ENCODE measurements at regions not wholly inside any gene's neighbourhood (a gene's known extent, or its start where the extent isn't known, plus 50 kb on each side); places are given as distances from the start of the nearest gene placed in this dataset.

DNA sequence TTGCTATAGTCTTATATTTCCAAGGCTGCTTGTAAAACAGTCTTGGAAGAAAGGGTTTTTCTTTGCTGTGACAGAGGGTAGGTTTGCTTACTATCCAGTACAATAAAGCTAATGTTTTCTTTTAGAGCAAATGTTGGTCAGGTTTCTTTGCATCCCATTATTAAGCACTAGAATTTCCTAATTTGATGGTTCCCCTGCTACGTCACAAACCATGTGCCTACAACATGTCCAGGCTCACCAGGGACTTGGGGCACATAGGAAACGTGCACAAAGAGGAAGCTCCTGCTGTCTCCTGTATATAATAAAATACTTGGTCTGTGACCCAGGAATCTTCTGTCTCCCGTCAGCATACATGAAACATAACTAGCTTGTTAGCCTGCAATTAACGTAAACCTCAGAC is 486.3 kb upstream of the LRFN5 start:
- TF ChIP-seq, protein P1, sequence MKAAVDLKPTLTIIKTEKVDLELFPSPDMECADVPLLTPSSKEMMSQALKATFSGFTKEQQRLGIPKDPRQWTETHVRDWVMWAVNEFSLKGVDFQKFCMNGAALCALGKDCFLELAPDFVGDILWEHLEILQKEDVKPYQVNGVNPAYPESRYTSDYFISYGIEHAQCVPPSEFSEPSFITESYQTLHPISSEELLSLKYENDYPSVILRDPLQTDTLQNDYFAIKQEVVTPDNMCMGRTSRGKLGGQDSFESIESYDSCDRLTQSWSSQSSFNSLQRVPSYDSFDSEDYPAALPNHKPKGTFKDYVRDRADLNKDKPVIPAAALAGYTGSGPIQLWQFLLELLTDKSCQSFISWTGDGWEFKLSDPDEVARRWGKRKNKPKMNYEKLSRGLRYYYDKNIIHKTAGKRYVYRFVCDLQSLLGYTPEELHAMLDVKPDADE (IDR thresholded peaks at IDR 0.05): no peak
- TF ChIP-seq, protein P2, sequence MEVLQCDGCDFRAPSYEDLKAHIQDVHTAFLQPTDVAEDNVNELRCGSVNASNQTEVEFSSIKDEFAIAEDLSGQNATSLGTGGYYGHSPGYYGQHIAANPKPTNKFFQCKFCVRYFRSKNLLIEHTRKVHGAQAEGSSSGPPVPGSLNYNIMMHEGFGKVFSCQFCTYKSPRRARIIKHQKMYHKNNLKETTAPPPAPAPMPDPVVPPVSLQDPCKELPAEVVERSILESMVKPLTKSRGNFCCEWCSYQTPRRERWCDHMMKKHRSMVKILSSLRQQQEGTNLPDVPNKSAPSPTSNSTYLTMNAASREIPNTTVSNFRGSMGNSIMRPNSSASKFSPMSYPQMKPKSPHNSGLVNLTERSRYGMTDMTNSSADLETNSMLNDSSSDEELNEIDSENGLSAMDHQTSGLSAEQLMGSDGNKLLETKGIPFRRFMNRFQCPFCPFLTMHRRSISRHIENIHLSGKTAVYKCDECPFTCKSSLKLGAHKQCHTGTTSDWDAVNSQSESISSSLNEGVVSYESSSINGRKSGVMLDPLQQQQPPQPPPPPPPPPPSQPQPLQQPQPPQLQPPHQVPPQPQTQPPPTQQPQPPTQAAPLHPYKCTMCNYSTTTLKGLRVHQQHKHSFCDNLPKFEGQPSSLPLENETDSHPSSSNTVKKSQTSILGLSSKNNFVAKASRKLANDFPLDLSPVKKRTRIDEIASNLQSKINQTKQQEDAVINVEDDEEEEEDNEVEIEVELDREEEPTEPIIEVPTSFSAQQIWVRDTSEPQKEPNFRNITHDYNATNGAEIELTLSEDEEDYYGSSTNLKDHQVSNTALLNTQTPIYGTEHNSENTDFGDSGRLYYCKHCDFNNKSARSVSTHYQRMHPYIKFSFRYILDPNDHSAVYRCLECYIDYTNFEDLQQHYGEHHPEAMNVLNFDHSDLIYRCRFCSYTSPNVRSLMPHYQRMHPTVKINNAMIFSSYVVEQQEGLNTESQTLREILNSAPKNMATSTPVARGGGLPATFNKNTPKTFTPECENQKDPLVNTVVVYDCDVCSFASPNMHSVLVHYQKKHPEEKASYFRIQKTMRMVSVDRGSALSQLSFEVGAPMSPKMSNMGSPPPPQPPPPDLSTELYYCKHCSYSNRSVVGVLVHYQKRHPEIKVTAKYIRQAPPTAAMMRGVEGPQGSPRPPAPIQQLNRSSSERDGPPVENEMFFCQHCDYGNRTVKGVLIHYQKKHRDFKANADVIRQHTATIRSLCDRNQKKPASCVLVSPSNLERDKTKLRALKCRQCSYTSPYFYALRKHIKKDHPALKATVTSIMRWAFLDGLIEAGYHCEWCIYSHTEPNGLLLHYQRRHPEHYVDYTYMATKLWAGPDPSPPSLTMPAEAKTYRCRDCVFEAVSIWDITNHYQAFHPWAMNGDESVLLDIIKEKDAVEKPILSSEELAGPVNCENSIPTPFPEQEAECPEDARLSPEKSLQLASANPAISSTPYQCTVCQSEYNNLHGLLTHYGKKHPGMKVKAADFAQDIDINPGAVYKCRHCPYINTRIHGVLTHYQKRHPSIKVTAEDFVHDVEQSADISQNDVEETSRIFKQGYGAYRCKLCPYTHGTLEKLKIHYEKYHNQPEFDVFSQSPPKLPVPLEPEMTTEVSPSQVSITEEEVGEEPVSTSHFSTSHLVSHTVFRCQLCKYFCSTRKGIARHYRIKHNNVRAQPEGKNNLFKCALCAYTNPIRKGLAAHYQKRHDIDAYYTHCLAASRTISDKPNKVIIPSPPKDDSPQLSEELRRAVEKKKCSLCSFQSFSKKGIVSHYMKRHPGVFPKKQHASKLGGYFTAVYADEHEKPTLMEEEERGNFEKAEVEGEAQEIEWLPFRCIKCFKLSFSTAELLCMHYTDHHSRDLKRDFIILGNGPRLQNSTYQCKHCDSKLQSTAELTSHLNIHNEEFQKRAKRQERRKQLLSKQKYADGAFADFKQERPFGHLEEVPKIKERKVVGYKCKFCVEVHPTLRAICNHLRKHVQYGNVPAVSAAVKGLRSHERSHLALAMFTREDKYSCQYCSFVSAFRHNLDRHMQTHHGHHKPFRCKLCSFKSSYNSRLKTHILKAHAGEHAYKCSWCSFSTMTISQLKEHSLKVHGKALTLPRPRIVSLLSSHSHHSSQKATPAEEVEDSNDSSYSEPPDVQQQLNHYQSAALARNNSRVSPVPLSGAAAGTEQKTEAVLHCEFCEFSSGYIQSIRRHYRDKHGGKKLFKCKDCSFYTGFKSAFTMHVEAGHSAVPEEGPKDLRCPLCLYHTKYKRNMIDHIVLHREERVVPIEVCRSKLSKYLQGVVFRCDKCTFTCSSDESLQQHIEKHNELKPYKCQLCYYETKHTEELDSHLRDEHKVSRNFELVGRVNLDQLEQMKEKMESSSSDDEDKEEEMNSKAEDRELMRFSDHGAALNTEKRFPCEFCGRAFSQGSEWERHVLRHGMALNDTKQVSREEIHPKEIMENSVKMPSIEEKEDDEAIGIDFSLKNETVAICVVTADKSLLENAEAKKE (CRISPR knock-in tag; IDR thresholded peaks at IDR 0.05): no peak
- TF ChIP-seq, protein P3, sequence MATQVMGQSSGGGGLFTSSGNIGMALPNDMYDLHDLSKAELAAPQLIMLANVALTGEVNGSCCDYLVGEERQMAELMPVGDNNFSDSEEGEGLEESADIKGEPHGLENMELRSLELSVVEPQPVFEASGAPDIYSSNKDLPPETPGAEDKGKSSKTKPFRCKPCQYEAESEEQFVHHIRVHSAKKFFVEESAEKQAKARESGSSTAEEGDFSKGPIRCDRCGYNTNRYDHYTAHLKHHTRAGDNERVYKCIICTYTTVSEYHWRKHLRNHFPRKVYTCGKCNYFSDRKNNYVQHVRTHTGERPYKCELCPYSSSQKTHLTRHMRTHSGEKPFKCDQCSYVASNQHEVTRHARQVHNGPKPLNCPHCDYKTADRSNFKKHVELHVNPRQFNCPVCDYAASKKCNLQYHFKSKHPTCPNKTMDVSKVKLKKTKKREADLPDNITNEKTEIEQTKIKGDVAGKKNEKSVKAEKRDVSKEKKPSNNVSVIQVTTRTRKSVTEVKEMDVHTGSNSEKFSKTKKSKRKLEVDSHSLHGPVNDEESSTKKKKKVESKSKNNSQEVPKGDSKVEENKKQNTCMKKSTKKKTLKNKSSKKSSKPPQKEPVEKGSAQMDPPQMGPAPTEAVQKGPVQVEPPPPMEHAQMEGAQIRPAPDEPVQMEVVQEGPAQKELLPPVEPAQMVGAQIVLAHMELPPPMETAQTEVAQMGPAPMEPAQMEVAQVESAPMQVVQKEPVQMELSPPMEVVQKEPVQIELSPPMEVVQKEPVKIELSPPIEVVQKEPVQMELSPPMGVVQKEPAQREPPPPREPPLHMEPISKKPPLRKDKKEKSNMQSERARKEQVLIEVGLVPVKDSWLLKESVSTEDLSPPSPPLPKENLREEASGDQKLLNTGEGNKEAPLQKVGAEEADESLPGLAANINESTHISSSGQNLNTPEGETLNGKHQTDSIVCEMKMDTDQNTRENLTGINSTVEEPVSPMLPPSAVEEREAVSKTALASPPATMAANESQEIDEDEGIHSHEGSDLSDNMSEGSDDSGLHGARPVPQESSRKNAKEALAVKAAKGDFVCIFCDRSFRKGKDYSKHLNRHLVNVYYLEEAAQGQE (IDR thresholded peaks at IDR 0.05; ENCODE audit: unreplicated experiment): no peak
- no peak for TF ChIP-seq NANOG (IDR thresholded peaks at IDR 0.05; ENCODE audit: borderline replicate concordance)
- TF ChIP-seq POLR2AphosphoS5 (IDR thresholded peaks at IDR 0.05; ENCODE audit: low read depth): no peak
- no peak for TF ChIP-seq ZNF114 (CRISPR knock-in tag; IDR thresholded peaks at IDR 0.05)
- TF ChIP-seq EZH2phosphoT487 (IDR thresholded peaks at IDR 0.05; ENCODE audit: unreplicated experiment): no peak
- no peak for TF ChIP-seq STAT1 (IDR thresholded peaks at IDR 0.05; ENCODE audit: unreplicated experiment)
- TF ChIP-seq JUNB (IDR thresholded peaks at IDR 0.05; ENCODE audit: unreplicated experiment): no peak
- TF ChIP-seq ZNF331 (CRISPR knock-in tag; IDR thresholded peaks at IDR 0.05; ENCODE audit: low read depth): no peak
- TF ChIP-seq CREB1 (CRISPR knock-in tag; IDR thresholded peaks at IDR 0.05; ENCODE audit: low read depth): no peak
- TF ChIP-seq, protein P4, sequence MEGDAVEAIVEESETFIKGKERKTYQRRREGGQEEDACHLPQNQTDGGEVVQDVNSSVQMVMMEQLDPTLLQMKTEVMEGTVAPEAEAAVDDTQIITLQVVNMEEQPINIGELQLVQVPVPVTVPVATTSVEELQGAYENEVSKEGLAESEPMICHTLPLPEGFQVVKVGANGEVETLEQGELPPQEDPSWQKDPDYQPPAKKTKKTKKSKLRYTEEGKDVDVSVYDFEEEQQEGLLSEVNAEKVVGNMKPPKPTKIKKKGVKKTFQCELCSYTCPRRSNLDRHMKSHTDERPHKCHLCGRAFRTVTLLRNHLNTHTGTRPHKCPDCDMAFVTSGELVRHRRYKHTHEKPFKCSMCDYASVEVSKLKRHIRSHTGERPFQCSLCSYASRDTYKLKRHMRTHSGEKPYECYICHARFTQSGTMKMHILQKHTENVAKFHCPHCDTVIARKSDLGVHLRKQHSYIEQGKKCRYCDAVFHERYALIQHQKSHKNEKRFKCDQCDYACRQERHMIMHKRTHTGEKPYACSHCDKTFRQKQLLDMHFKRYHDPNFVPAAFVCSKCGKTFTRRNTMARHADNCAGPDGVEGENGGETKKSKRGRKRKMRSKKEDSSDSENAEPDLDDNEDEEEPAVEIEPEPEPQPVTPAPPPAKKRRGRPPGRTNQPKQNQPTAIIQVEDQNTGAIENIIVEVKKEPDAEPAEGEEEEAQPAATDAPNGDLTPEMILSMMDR (conservative IDR thresholded peaks at IDR 0.05; ENCODE audit: low read depth in 2 of 2): no peak
- no peak for TF ChIP-seq EZH2 (IDR thresholded peaks at IDR 0.05; ENCODE audit: low read depth, unreplicated experiment)
- no peak overlapping the region for H3K4me2 ChIP-seq
- no peaks in the 10 kb centered on the region for H3K27me3 ChIP-seq (ENCODE audit: insufficient read depth)
- Mint-ChIP-seq H3K27ac (no peak overlapping the region), H3K36me3 (ENCODE audit: low read depth) (no peaks in the 10 kb centered on the region), H3K27me3 (ENCODE audit: insufficient read depth, low read depth, poor library complexity) (no peaks in the 10 kb centered on the region), H3K4me1 (peaks cover 4% of the 10 kb centered on the region; the same call in 1 of the 3 replicates), H3K9me3 (no peaks in the 10 kb centered on the region), H3K4me3 (no peak overlapping the region)
- DNase-seq (ENCODE audit: low spot score) (no peak), ATAC-seq (no peak)
- H2AFZ ChIP-seq: no peak overlapping the region
- H3K4me3 ChIP-seq: no peak overlapping the region
- no peaks in the 10 kb centered on the region for H3K79me2 ChIP-seq (replicated peaks; ENCODE audit: insufficient read depth)
- no peaks in the 10 kb centered on the region for H4K20me1 ChIP-seq (replicated peaks; ENCODE audit: insufficient read depth)
- no peaks in the 10 kb centered on the region for H3K9me2 ChIP-seq (ENCODE audit: insufficient read depth)
- no peak overlapping the region for H3K27ac ChIP-seq (ENCODE audit: low read depth)
- H3K4me1 ChIP-seq (ENCODE audit: insufficient read depth): no peaks in the 10 kb centered on the region
- H3K36me3 ChIP-seq (ENCODE audit: insufficient read depth): no peaks in the 10 kb centered on the region
- H3F3A ChIP-seq (replicated peaks; ENCODE audit: low read depth): no peaks in the 10 kb centered on the region

Measured in GM23338 (cell line).